OCI-LY1 (cell line): ENCODE measurements at regions not wholly inside any gene's neighbourhood (a gene's known extent, or its start where the extent isn't known, plus 50 kb on each side); places are given as distances from the start of the nearest gene placed in this dataset.

ENCODE experiments used
- EZH2 ChIP-seq: fragments of 200-600 bp; sonication (generic), shearing (Covaris generic); IDR thresholded peaks from 2 replicates; pipeline ENCODE4 v1.8.0; 2017; ENCODE audit warnings: borderline replicate concordance, mixed run types, mild to moderate bottlenecking, antibody characterized with exemption, low read length, moderate library complexity, mixed read lengths
- TF ChIP-seq, protein P1 (sequence below): fragments of 200-600 bp; sonication (generic), shearing (Covaris generic); IDR thresholded peaks from 2 replicates; pipeline ENCODE4 v1.5.1; 2017; ENCODE audit warnings: mild to moderate bottlenecking, antibody characterized with exemption, low read length, moderate library complexity, mixed read lengths

DNA sequence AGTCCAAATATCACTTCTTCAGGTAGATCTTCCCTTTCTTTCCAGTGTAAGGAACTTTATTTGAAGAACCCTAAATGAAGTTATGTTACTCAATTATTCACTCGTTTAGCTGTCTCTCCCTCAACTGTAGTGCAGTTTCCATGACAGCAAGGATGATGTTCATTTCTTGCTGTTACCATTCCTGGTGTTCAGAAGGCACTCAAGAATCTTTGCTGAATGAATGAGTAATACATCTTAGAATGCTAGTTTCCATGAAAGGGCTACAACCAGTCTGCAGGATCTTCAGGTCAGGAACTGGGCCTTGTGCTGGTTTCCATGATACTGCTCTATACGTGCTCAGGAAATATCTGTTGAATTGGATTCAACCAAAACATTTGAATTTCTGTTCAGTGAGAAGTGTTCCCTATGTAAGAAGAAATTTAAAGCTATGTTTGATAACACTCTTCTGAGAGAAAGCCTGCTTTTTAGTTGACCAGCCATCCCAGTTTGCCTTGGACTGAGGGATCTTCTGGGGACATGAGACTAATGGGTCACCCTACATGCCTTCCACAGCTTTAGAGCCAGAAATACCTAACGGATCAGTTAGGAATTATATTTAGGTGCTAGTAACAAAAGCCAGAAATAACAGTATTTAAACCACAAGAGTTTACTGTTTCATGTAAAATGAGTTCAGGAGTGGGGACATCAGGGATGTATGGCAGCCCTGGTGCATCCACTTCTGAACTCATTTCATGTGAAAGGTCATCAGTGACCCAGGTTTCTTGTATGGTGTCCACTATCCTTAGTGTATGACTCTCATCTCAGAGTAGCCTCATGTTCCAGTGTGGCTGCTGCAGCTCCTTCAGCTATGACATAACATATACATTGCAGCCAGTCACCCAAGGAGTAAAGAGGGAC is 500.1 kb upstream of the SGCD start:
- TF ChIP-seq, protein P1, sequence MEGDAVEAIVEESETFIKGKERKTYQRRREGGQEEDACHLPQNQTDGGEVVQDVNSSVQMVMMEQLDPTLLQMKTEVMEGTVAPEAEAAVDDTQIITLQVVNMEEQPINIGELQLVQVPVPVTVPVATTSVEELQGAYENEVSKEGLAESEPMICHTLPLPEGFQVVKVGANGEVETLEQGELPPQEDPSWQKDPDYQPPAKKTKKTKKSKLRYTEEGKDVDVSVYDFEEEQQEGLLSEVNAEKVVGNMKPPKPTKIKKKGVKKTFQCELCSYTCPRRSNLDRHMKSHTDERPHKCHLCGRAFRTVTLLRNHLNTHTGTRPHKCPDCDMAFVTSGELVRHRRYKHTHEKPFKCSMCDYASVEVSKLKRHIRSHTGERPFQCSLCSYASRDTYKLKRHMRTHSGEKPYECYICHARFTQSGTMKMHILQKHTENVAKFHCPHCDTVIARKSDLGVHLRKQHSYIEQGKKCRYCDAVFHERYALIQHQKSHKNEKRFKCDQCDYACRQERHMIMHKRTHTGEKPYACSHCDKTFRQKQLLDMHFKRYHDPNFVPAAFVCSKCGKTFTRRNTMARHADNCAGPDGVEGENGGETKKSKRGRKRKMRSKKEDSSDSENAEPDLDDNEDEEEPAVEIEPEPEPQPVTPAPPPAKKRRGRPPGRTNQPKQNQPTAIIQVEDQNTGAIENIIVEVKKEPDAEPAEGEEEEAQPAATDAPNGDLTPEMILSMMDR: no peak
- no peak for TF ChIP-seq EZH2
